Smooth muscle cell (in vitro differentiated cells): ENCODE measurements at regions not wholly inside any gene's neighbourhood (a gene's known extent, or its start where the extent isn't known, plus 50 kb on each side); places are given as distances from the start of the nearest gene placed in this dataset.
A peak's percentile ranks its signal among the peaks of the same experiment; 100 is the strongest.
"Not testable (repeated sequence)": the region's sequence is repeated elsewhere in the genome, so short reads cannot be mapped to it uniquely, and the experiment has no call there.

Experiments used
- DNase-seq: peaks from one replicate; lab custom pipeline; 2025; ENCODE audit not compliant: unreplicated experiment; lab: John Stamatoyannopoulos, UW
- H2AFZ ChIP-seq: fragments of 200-600 bp; sonication (generic); 2 replicates; pipeline ENCODE4 v1.6.0; 2016; ENCODE audit warnings: antibody characterized with exemption, low read depth, mild to moderate bottlenecking
- H3F3A ChIP-seq: fragments of 200-600 bp; sonication (generic); 2 replicates; pipeline ENCODE4 v1.6.0; 2017; ENCODE audit warnings: antibody characterized with exemption, low read depth
- H3K27ac ChIP-seq: fragments of 200-600 bp; sonication (generic); 2 replicates; pipeline ENCODE4 v1.5.1; 2016; ENCODE audit warnings: low read depth, mild to moderate bottlenecking
- H3K27me3 ChIP-seq: fragments of 200-600 bp; sonication (generic); 2 replicates; pipeline ENCODE4 v1.6.1; 2016; ENCODE audit warnings: low read depth, mild to moderate bottlenecking
- H3K36me3 ChIP-seq: fragments of 200-600 bp; sonication (generic); 2 replicates; pipeline ENCODE4 v1.5.1; 2016; ENCODE audit warnings: low read depth
- H3K4me1 ChIP-seq: fragments of 200-600 bp; sonication (generic); 2 replicates; pipeline ENCODE4 v1.5.1; 2016; ENCODE audit warnings: low read depth
- H3K4me2 ChIP-seq: fragments of 200-600 bp; sonication (generic); 2 replicates; pipeline ENCODE4 v1.6.0; 2016; ENCODE audit warnings: mild to moderate bottlenecking
- H3K4me3 ChIP-seq: fragments of 200-600 bp; sonication (generic); 2 replicates; pipeline ENCODE4 v1.5.1; 2016; ENCODE audit warnings: mild to moderate bottlenecking
- H3K79me2 ChIP-seq: fragments of 200-600 bp; sonication (generic); 2 replicates; pipeline ENCODE4 v1.6.0; 2016; ENCODE audit warnings: low read depth, mild to moderate bottlenecking
- H3K9ac ChIP-seq: fragments of 200-600 bp; sonication (generic); 2 replicates; pipeline ENCODE4 v1.6.0; 2016; ENCODE audit warnings: low read depth
- H3K9me3 ChIP-seq: fragments of 200-600 bp; sonication (generic); replicated peaks from 2 replicates; pipeline ENCODE4 v1.5.1; 2016; ENCODE audit warnings: low read depth
- H4K20me1 ChIP-seq: fragments of 200-600 bp; sonication (generic); 2 replicates; pipeline ENCODE4 v1.6.0; 2016; ENCODE audit warnings: low read depth
- WGBS: methylation state at CpG from one replicate; pipeline ENCODE4 v1.1.7; 2016; ENCODE audit warnings: low lambda C conversion rate; 5-methylcytosine and 5-hydroxymethylcytosine counted together
- TF ChIP-seq, protein P1 (sequence below): fragments of 200-600 bp; sonication (generic); IDR thresholded peaks from 2 replicates; pipeline ENCODE4 v1.5.1; 2017; ENCODE audit warnings: borderline replicate concordance, mild to moderate bottlenecking, antibody characterized with exemption; ENCODE audit not compliant: insufficient read depth, poor library complexity, severe bottlenecking

DNA sequence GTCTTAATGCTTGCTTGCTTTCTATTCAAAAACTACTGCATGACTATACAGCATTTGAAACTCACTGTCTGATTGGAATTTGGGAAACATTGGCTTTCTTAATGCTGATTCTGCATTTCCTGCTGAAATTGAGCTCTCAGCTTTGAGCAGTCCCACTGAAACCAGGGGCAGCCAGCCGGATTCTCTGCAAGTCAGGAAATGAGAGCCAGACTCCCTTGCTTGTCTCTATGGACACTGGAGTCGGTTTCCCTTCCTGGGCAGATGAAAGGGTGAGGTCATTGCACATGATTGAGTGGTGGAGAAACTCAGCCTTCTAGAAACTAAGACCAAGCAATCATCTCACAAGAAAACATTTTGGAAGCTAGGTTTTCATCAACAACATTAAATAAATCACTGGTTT lies 119.7 kb upstream of the SPATA31C2 start:
- Histone ChIP-seq H3K9me3 (no peaks in the 10 kb centered on the region), H3K79me2 (no peaks in the 10 kb centered on the region), H3K27ac (peak overlapping the region; percentile 81), H4K20me1 (no peaks in the 10 kb centered on the region), H3K4me1 (peaks cover 8% of the 10 kb centered on the region), H3K4me3 (no peak overlapping the region), H3K36me3 (no peaks in the 10 kb centered on the region), H3F3A (no peaks in the 10 kb centered on the region), H3K27me3 (no peaks in the 10 kb centered on the region), H3K4me2 (peak overlapping the region; percentile 71), H3K9ac (peak overlapping the region; percentile 17), H2AFZ (peak overlapping the region; percentile 8)
- TF ChIP-seq, protein P1, sequence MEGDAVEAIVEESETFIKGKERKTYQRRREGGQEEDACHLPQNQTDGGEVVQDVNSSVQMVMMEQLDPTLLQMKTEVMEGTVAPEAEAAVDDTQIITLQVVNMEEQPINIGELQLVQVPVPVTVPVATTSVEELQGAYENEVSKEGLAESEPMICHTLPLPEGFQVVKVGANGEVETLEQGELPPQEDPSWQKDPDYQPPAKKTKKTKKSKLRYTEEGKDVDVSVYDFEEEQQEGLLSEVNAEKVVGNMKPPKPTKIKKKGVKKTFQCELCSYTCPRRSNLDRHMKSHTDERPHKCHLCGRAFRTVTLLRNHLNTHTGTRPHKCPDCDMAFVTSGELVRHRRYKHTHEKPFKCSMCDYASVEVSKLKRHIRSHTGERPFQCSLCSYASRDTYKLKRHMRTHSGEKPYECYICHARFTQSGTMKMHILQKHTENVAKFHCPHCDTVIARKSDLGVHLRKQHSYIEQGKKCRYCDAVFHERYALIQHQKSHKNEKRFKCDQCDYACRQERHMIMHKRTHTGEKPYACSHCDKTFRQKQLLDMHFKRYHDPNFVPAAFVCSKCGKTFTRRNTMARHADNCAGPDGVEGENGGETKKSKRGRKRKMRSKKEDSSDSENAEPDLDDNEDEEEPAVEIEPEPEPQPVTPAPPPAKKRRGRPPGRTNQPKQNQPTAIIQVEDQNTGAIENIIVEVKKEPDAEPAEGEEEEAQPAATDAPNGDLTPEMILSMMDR, result no peak
- WGBS, result 0% methylated on average over 2 of the region's 2 CpGs
- peak; percentile 1 for DNase-seq

DNA sequence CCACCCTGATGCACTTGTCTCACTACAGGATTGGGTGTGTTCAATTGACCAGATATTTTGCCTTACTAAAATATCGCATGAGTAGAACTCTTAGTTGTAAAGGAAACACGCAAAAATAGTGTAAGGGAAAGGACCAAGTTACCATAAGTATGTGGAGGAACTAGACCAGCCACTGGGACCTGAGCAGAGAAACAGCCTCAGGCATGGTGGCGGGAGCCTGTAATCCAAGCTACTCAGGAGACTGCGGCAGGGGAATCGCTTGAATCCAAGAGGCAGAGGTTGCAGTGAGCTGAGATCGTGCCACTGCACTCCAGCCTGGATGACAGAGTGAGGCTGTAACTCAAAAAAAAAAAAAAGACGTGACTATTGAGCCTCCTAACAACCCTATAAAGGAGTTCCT lies 117.9 kb upstream of the SPATA31C2 start:
- Histone ChIP-seq H2AFZ (no peak overlapping the region), H3K36me3 (no peaks in the 10 kb centered on the region), H3K9me3 (no peaks in the 10 kb centered on the region), H3K79me2 (no peaks in the 10 kb centered on the region), H3K4me3 (no peak overlapping the region), H3K27ac (peak overlapping the region; percentile 42), H3F3A (no peaks in the 10 kb centered on the region), H3K4me1 (peaks cover 8% of the 10 kb centered on the region), H4K20me1 (no peaks in the 10 kb centered on the region), H3K4me2 (no peak overlapping the region), H3K9ac (no peak overlapping the region), H3K27me3 (no peaks in the 10 kb centered on the region)
- TF ChIP-seq, protein P1, result no peak
- WGBS, result 65% methylated on average over 7 of the region's 7 CpGs
- DNase-seq, result no peak

DNA sequence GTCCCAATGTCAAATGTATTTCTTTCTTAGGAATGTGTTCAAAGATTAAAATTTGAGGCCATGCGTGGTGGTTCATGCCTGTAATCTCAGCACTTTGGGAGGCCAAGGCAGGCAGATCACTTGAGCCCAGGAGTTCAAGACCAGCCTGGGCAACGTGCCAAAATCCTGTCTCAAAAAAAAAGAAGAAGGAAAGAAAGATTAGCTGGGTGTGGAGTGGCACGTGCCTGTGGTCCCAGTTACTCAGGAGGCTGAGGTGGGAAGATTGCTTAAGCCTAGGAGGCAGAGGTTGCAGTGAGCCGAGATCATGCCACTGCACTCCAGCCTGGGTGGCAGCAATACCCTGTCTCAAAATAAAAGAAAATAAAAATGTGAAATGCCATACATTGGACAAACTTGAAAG lies 117.5 kb upstream of the SPATA31C2 start:
- 38% methylated on average over 4 of the region's 4 CpGs for WGBS
- H3K9ac ChIP-seq, H3K4me2 ChIP-seq, H3K27me3 ChIP-seq, H4K20me1 ChIP-seq, H3K4me1 ChIP-seq, H3F3A ChIP-seq, H3K79me2 ChIP-seq, H3K9me3 ChIP-seq, DNase-seq, H3K4me3 ChIP-seq, H2AFZ ChIP-seq, H3K36me3 ChIP-seq, H3K27ac ChIP-seq: not testable (repeated sequence)

DNA sequence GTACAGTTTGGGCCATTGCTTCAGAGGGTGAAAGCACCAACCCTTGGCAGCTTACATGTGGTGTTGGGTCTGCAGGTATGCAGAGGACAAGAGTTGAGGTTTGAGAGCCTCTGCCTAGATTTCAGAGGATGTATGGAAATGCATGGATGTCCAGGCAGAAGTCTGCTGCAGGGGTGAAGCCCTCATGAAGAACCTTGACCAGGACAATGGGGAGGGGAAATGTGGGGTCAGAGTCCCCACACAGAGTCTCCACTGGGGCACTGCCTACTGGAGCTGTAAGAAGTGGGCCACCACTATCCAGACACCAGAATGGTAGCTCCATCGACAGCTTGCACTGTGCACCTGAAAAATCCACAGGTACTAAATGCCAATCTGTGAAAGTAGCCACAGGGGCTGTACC lies 113.6 kb upstream of the SPATA31C2 start:
- Histone ChIP-seq H3K79me2 (no peaks in the 10 kb centered on the region), H3K36me3 (no peaks in the 10 kb centered on the region), H3K9ac (no peak overlapping the region), H3K4me3 (no peak overlapping the region), H3K9me3 (no peaks in the 10 kb centered on the region), H4K20me1 (no peaks in the 10 kb centered on the region), H3K27ac (no peak overlapping the region), H3K4me2 (no peak overlapping the region), H3K4me1 (no peaks in the 10 kb centered on the region), H2AFZ (no peak overlapping the region), H3F3A (no peaks in the 10 kb centered on the region), H3K27me3 (no peaks in the 10 kb centered on the region)
- WGBS, result 64% methylated on average over 1 of the region's 1 CpG
- DNase-seq, result no peak
- TF ChIP-seq, protein P1, result no peak
